ENCODE measurements at regions not wholly inside any gene's neighbourhood (a gene's known extent, or its start where the extent isn't known, plus 50 kb on each side); places are given as distances from the start of the nearest gene placed in this dataset.

DNA sequence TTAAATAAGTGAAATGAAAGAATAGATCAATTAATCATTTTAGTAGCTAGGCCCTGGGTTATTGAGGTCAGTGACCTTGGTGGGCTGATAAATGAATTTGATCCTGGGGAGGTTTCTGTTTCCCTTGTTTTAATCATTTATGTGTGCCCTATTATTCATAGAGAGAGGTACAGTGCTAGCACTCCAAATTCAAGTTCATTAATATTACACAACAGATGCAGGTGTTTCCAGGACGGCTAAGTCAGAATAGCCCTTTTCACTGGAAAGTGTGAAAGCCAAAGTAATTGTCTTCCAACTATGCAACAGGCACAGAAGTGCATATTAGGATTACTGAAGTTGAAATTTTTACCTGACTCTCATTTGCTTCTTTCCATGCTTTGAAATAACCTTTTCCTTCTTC lies 61.7 kb upstream of the SGK1 start:
- FAIRE-seq = no peak

DNA sequence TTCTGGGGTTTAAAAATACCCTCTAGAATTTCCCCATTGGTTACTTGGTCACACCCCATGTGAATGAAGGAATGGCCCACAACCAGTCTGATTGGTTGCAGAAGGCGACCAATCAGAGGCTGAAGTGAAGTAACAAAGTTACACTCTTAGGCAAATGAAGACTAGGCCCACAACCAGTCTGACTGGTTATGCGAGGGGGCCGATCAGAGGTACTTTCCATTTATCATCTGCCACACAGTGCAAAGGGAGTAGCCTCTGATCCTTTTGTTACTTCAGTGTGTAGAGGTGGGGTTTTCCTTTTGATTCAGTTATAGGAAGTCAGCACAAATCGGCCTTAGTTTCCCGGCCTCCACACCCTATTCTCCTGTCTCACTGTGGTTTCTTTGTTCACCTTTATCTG lies 61.2 kb upstream of the SGK1 start:
- no peak for FAIRE-seq

GRCh38 chr6:134378426-134378825 lies 60.5 kb upstream of the SGK1 start:
- FAIRE-seq = no peak

- no peak for FAIRE-seq
Measured at GRCh38 chr6:134376785-134377184, 58.9 kb upstream of the SGK1 start.

- FAIRE-seq = no peak
Measured at GRCh38 chr6:134375220-134375580, 57.3 kb upstream of the SGK1 start.

DNA sequence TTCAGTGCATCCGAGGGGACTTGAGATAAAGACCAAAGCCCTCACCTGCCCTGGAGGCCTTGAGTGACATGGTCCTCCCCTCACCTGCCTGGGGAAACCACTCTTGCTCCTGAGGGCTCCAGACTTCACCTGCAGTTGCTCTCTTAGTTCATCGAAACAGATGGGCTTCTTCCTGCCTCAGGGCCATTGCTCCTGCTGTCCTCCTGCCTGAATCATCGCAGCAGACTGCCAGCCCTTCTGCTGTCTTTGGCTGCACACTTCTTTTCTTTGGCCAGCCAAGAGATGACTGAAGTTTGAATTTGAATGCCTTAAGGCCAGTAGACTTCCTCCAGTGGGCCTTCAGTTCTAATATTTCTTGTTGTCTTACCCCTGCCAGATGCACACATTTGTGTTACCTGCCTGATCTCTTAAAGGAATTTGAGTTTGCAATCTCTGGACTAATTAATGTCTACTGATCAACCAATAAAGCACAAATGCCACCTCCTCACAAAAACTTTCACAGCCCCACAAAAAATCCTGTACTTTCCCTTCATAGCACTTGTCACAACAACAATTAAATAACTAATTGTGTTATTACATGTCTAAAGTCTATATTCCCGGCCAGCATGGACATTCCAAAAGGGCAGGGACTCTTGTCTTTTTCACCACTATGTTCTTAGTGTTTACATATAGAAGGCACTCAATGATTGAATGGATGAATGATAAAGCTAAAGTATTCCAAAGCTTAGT lies 56.7 kb upstream of the SGK1 start:
- FAIRE-seq = no peak

- FAIRE-seq = no peak
Measured at GRCh38 chr6:134373993-134374392, 56.1 kb upstream of the SGK1 start.

- FAIRE-seq = no peak
Measured at GRCh38 chr6:134373282-134373922, 55.5 kb upstream of the SGK1 start.

GRCh38 chr6:134372603-134373281 lies 54.8 kb upstream of the SGK1 start:
- FAIRE-seq = no peak

- FAIRE-seq = no peak
Measured at GRCh38 chr6:134368670-134369069, 50.8 kb upstream of the SGK1 start.
